A172 (cell line): ENCODE measurements at regions not wholly inside any gene's neighbourhood (a gene's known extent, or its start where the extent isn't known, plus 50 kb on each side); places are given as distances from the start of the nearest gene placed in this dataset.

ENCODE experiments used
- DNase-seq: peaks from one replicate; pipeline ENCODE4 v3.0.0-alpha.2; 2015; ENCODE audit warnings: low spot score

GRCh38 chr3:14286887-14287500 is 108.4 kb downstream of the LSM3 start:
- no peak for DNase-seq

DNA sequence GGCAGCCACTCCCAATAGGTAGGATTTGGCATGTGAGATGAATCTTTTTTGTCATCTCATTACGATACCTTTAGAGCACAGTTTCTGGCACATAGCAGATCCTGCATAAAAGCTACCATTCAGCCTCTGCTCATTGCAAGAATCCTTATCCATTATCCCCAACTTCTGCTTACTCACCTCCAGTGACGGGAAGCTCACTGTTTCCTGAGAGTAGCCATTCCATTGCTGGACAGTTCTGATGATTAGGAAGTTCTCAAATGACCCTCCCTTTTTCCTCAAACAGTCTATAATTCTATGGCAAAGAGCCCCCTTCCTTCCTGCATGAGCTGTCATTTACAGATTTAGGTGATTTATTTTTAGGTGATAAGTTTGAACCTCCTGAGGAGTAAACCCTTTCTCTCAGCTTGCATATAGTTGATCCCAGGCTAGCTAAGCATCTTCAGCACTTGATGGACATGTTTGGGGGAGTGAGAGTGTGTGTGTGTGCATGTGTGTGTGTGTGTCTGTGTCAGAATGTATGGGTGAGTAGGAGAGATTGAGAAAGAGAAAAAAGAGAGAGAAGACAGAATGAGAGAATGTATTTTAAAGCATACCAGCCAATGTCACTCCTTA is 109.7 kb downstream of the LSM3 start:
- no peak for DNase-seq

- no peak for DNase-seq
Measured at GRCh38 chr3:14288833-14289451, 110.3 kb downstream of the LSM3 start.

- DNase-seq = peak; percentile 85
Measured at GRCh38 chr3:14289590-14290461, 111.2 kb downstream of the LSM3 start.

GRCh38 chr3:14290631-14291385 is 111.6 kb upstream of the SLC6A6 start:
- no peak for DNase-seq

DNA sequence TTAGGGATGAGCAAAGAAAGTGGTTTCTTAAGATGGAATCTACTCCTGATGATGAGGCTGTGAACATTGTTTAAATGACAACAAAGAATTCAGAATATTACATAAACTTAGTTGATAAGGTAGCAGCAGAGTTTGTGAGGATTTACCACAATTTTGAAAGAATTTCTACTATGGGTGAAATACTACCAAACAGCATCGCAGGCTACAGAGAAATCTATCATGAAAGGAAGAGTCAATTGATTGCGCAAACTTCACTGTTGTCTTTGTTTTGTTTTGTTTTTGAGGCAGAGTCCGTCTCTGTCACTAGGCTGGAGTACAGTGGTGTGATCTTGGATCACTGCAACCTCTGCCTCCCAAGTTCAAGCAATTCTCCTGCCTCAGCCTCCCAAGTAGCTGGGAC is 107.4 kb upstream of the SLC6A6 start:
- DNase-seq = no peak

DNA sequence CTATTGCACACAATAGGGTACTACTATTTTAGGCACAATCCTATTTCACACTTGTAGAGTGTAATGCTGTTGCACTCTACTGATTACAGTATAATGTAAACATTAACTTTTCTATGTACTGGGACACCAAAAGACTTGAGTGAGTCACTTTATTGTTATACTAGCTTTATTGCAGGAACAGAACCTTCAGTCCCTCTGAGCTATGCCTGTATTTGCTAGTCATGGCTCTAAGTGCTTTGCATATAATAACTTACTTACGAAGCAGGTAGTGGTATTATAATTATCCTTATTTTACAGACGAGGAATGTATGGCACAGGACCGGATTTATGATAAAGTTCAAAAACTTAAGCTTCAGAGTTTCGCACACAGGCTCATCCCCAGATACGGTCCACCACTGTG is 106.6 kb upstream of the SLC6A6 start:
- no peak for DNase-seq

DNA sequence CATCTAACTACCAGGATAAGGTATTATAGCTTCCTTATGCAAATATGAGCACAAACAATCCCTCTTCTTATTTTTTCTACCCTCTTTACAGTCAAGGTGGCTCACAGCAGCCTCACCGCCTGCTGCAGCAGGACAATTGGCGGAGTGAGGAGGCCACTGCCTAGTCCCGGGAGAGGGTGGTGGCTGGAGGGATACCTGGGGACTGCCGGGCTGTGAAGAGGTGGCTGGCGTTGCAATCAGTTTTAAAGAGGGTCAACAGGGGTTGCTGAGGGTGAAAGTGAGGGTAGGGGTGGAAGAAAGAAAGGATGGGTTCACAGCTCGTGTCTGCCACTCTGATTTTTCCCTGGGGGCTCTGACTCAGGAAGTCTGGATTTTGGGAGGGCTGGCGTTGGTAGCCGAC is 105.1 kb upstream of the SLC6A6 start:
- no peak for DNase-seq

DNA sequence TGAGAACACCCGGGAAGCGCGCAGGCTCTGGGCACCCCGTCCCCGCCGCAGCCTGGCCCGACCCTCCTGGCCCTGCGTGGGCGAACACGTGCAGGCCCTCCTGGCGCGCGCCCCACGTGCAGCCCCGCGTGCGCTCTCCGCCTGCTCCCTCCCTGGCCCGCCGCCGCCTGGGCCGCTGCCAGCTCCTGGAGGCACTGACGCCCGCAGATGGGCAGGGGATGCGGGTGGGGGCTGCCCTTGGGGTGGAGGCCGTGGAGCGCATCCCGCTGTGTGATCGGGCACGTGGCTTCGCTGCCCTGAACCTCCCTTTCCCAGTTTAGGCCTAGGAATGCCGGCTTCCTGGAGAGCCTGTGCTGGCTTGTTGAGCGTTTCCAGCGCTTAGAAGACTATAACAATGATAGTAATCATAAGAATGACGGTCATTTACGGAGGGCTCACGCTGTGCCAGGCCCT is 104.6 kb upstream of the SLC6A6 start:
- no peak for DNase-seq

DNA sequence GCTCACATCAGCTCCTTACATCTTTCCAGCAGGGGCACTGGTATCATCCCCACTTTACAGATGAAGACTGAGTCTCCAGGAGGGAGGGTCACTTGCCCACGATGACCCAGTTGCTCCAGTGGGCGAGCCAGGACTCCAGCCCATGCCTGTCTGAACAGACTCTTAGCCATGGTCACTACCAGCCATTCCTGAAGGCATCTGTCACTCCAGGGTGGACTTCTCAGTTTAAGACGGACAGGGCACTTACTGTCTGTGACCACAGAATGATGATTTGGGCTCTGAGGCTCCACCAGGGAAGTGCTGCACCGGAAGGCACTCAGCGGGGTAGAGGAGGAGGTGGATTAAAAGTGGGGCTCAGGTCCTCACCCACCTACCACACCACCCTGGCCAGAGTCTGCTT is 104.0 kb upstream of the SLC6A6 start:
- no peak for DNase-seq

- DNase-seq = no peak
Measured at GRCh38 chr3:14298991-14299555, 103.3 kb upstream of the SLC6A6 start.

DNA sequence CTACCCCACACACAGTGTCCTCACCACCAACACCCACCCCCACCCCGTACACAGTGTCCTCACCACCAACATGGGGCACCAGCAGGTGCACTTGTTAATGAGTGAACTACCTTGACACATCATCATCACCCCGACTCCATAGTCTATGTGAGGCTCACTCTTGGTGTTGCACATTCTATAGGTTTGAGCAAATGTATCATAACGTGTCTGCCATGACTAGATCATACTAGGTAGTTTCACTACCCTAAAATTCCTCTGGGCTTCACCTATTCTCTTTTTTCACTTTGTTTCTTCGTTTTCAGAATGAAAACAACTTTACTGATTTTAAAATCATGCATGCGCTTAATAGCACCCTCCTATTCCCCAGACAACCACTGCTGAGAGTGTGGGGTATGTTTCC is 102.6 kb upstream of the SLC6A6 start:
- no peak for DNase-seq

DNA sequence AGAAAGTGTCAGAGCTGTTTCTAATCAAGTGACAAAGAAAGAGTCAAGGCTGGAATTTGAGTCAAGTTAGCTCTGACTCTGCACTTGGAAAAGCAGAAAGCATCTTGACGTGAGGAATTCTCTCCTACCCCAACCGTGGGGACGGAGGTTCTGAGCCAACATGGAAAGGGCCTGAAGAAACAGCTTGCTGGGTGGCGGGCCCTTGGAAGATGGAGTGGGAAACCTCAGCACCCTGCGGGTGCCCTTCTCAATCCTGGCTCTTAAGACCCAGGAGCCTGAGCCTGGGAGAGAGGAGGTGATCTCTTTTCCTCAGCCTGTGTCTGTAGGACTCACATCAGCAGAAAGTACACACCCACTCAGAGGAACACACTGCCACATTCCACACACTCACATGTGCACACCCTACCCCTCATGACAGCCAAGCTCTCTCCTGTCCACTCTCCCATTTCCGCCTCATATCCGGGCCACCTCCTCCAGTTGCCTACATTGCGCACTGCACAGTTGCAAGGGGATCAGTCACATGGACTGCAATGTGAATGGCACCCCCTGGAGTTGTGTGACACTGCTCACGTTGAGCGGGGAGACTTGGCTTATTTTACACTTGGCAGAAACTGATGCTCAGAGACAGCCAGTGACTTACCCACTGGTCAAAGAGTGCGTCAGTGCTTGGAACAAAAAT is 101.5 kb upstream of the SLC6A6 start:
- no peak for DNase-seq

- no peak for DNase-seq
Measured at GRCh38 chr3:14301558-14301957, 100.8 kb upstream of the SLC6A6 start.

DNA sequence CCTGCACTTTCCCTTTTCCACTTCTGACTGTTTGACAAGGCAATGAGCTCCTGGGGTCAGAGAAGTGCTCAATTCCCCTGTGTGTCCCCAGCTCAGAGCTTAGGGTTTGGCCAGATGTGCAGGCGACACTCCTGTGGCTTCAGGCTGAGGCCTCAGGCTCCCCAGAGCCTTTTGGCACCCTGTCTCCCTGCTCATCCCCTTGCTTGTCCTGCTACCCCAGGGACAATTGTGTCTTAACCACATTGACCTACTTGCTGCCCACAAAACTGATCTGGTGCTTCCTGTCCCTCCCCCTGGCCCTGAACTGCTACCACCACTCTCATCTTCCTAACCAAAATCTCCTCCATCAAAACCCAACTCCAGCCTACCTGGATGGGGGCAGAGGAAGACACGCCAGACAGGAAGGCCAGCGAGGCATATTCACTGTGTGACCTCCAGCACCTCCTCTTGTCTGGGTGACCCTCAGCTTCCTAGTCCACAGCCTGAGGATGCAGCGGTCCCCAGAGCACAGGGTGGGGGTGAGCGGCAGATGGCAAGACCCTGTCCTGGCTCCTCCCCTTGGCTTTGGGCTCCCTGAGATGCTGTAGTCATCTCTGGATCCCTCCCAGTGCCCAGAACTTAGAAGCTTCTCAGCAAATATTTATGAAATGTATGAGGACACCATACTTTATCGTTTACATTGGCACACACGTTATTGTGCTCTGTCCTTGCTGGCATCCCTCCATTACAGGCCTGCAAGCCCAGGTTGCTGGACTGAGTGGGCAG is 98.9 kb upstream of the SLC6A6 start:
- no peak for DNase-seq

DNA sequence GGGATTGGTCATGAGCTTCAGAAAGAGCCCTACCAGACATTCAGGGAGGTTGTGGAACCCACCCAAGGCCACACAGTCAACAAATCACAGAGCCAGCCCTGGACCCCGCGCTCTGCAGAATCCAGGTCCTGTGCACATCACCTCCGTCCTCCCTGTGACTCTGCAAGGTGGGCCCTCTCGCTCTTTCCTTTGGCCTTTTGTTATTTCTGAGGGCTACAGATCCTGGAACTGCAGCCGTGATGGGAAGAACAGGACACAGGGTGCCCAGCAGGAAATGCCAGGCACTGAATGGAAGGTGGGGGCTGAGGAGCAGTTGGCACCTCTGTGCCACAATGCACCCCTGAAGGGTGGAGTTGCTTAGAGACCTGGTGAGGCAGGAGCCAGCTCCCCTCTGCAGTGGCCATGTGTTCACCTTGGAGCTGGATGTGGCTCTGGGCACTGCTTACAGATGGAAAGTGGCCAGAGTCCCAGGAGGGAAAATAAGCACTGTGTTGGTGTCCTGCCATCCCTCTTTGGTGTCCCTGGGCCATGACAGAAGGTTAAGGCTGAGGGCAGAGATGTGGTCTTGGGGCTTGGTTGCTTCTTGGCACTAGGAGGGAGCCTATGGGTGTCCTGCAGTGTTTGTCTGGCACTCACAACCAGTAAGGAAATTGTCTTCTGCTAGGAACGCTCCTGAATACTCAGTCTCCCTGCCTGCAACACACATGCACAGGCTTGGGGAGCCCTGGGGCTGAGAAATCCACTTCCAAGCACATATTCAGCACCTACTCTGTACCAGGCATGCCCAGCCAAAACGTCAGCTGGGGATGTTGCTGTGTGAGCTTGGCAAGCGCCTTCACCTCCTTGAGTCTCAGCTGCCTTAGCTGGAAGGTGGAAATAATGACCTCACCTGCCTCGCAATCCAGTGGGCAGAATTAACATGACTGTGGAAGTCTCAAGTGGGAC is 98.0 kb upstream of the SLC6A6 start:
- no peak for DNase-seq

DNA sequence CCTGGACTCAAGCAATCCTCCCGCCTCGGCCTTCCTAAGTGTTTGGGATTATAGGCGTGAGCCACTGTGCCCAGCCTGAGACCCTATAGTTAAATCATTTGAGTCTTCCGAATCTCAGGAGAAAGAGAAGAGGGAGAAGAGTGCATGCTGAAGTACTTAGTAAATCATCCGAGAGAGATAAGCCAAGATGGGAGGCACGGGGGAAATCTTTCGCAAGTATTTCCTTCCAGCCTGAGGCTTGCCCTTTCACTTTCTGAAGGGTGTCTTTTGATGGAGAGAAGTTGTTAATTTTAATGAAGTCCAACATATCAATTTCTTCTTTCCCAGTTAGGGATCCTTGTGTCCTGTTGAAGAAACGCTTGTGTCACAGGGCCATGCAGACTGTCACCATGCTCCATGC is 97.1 kb upstream of the SLC6A6 start:
- no peak for DNase-seq

DNA sequence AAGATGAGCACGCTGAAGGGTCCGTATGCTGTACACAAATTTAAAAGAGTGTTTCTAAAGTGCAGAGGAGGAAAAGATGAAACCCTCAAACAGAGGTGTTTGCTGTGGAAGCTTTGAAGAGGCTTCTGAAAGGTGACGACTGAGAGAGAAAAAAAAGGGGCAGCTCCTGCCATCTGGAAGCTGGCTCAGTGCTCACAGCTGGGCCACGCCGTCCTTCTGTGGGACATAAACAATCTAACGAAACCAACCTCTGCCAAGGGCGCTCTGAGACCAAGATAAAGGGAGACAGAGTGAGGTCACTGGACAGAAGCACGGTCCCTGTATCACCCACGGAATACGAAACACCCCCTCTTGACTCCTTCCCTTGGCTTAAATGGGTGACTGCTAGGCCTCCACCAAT is 96.3 kb upstream of the SLC6A6 start:
- DNase-seq = no peak
